NB4 (cell line): ENCODE measurements at regions not wholly inside any gene's neighbourhood (a gene's known extent, or its start where the extent isn't known, plus 50 kb on each side); places are given as distances from the start of the nearest gene placed in this dataset.
"Not testable (repeated sequence)": the region's sequence is repeated elsewhere in the genome, so short reads cannot be mapped to it uniquely, and the experiment has no call there.

Experiments
- DNase-seq: peaks from one replicate; pipeline ENCODE4 v3.0.0; 2010; ENCODE audit warnings: low read depth
- H3K4me3 ChIP-seq: one replicate; pipeline ENCODE4 v1.5.1; 2011; ENCODE audit warnings: mild to moderate bottlenecking, low read depth, low read length, moderate library complexity
- CTCF ChIP-seq: IDR thresholded peaks from one replicate; pipeline ENCODE4 v1.5.1; 2012; ENCODE audit warnings: low read depth, low read length
- MAX ChIP-seq: IDR thresholded peaks from 2 replicates; pipeline ENCODE4 v1.6.1; 2011; ENCODE audit warnings: low read depth, low read length
- MYC ChIP-seq: IDR thresholded peaks from 2 replicates; pipeline ENCODE4 v1.6.1; 2011; ENCODE audit warnings: low read depth, low read length
- POLR2A ChIP-seq: IDR thresholded peaks from 2 replicates; pipeline ENCODE4 v1.6.1; 2011; ENCODE audit warnings: mild to moderate bottlenecking; ENCODE audit not compliant: insufficient read length; ENCODE audit errors: extremely low read depth

GRCh38 chr13:30535046-30535445, 69.3 kb upstream of the HMGB1 start:
- DNase-seq: no peak
- H3K4me3 ChIP-seq: no peak overlapping the region
- TF ChIP-seq MAX: no peak
- TF ChIP-seq CTCF: no peak
- TF ChIP-seq POLR2A: no peak
- TF ChIP-seq MYC: no peak

GRCh38 chr13:30545320-30545719, 72.4 kb upstream of the USPL1 start:
- TF ChIP-seq MYC: no peak
- no peak for TF ChIP-seq CTCF
- TF ChIP-seq MAX: no peak
- TF ChIP-seq POLR2A: no peak
- DNase-seq: peak; percentile 18
- H3K4me3 ChIP-seq: no peak overlapping the region

- DNase-seq: peak; percentile 54
- H3K4me3 ChIP-seq: not testable (repeated sequence)
Measured at GRCh38 chr13:30548046-30548445, 69.7 kb upstream of the USPL1 start.

GRCh38 chr13:30551189-30551588, 66.5 kb upstream of the USPL1 start:
- peak; percentile 44 for TF ChIP-seq CTCF
- TF ChIP-seq MAX: no peak
- no peak overlapping the region for H3K4me3 ChIP-seq
- DNase-seq: peak; percentile 62

GRCh38 chr13:30552567-30552966, 65.2 kb upstream of the USPL1 start:
- H3K4me3 ChIP-seq: no peak overlapping the region
- DNase-seq: no peak
- TF ChIP-seq CTCF: no peak
- TF ChIP-seq POLR2A: no peak
- TF ChIP-seq MAX: no peak
- no peak for TF ChIP-seq MYC

GRCh38 chr13:30559274-30559673, 58.4 kb upstream of the USPL1 start:
- DNase-seq: no peak
- no peak overlapping the region for H3K4me3 ChIP-seq
- TF ChIP-seq MYC: no peak
- no peak for TF ChIP-seq MAX
- no peak for TF ChIP-seq CTCF
- TF ChIP-seq POLR2A: no peak
